ENCODE measurements at regions not wholly inside any gene's neighbourhood (a gene's known extent, or its start where the extent isn't known, plus 50 kb on each side); places are given as distances from the start of the nearest gene placed in this dataset.

DNA sequence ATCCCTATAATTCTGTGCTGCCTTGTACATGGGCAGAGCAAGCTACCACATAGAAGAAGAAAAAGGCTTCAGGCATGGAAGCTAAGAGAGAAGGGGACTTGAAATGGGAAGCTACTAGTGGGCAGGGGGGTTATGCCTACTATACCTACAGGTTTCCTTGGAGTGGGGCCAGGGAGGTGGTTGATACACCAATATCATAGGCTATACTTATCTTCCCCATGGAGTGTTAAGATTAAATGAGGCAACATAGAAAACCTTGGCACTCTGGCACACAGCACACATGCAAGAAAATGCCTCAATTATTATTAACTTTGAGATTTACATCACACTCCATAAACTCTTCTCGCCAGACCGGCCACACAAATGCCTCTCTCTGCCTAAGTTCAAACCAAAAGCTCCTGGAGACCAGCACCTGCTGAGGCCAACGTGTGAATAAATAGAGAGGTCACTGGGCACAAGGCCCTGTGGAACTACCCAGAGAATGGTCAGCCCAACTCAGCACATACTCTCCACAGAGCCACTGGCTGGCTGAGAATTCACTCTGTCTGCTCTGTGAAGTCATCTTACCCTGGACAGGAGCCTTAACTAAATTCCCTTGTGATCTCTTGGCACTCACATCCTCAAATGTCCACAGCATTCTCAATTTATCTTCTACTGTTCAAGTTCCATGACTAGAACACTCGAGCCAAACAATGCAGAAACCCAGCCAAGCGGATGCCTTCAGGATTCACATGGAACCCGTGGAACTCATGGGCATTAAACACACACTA lies 498.7 kb downstream of the BCL11A start:
- DNase-seq (ENCODE audit: low read depth, low spot score) = no peak

DNA sequence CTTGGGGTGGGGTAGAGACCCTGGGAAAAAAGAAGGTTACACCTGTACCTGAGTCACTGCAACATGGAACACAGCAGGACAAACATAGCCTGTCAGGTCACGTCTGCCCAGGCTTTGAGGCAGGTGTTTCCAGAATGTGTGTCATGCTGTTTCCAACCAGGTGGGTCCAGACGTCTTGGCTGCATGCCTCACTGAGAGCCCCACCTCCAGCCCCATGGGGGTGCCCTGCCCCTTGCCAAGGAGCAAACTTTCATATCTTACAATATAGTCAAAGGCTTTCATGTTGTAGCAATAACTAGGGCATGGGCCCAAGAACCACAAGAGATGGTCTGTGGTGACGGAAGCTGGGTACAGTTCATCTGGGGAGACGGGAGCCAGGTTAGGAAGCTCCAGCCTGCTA lies 499.7 kb downstream of the BCL11A start:
- DNase-seq (ENCODE audit: low read depth, low spot score) = no peak

DNA sequence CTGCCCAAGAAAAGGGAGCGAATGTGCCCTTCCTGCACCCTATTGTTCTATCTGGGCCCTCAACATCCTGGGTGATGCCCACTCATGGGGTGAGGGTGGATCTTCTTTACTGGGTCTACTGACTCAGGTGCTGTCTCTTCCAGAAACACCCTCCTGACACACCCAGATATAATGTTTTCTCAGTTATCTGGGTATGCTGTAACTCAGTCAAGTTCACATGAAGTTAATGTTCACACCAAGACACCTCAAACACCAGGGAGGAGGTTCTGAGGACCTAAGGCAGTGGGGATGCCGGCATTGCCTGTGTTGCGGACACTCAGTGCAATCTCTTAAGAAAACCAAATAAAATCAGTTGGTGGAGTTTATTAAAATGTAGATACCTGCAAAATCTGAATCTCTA lies 500.9 kb downstream of the BCL11A start:
- DNase-seq (ENCODE audit: low read depth, low spot score) = no peak

DNA sequence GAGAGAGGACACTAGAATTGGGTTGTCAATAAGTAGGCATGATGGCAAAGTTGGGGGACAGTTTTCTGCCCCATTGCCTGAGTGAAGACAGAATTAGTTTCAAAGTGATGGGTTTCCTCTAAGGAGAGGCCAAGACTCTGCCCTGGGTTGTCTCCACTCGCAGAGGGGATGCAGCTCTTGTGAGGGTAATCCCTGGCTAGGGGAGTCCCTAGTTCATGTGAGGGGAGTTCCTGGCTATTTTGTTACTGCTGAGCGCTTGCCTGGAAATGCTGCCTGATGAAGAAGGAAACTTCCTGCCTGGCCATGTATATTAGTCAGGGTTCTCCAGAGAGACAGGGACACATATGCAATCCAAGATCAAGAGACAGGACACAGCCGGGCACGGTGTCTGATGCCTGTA lies 501.5 kb downstream of the BCL11A start:
- no peak for DNase-seq (ENCODE audit: low read depth, low spot score)

DNA sequence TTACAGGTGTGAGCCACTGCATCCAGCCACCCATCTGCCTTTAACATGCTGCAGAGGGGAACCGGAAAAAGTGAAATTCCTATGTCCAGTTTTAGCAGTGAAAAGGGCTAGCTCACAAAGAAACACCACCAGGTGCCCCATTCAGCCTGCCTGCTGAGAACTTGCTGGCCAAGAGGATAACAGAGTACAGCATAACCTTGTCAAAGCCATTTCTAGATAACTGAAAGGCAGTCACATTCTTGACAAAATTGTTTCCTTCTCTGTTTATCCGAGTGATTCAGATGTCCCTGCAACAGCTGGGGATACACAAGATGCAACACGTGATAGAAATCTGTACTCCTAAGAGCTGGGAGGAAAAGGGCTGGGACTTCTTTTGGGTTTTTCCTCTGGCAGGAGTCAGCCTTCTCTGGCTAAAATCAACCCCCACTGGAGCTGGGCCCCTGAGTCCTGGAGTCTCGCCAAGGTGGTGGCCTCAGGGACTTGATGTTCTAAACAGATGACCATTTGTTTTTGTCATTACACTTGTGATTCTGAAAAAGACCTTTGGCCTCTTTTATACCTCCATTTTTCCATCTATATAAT lies 505.4 kb downstream of the BCL11A start:
- no peak for DNase-seq (ENCODE audit: low read depth, low spot score)

DNA sequence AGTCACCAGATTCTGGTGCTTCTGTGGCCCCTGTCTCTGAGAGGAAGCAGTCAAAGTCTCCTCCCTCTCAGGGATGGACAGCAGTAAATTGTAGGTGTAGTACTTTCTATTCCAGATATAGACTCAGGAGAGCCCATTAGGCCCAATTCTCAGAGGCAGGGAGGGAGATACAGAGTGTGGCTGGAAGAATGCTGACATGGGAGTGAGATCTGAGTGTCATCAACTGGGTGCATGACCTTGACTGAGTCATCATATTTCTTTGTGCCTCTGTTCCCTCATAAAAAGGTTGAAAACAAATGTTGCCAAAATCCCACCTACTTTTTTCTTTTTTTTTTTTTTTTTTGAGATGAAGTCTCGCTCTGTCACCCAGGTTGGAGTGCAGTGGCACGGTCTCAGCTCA lies 506.1 kb downstream of the BCL11A start:
- DNase-seq (ENCODE audit: low read depth, low spot score) = no peak

DNA sequence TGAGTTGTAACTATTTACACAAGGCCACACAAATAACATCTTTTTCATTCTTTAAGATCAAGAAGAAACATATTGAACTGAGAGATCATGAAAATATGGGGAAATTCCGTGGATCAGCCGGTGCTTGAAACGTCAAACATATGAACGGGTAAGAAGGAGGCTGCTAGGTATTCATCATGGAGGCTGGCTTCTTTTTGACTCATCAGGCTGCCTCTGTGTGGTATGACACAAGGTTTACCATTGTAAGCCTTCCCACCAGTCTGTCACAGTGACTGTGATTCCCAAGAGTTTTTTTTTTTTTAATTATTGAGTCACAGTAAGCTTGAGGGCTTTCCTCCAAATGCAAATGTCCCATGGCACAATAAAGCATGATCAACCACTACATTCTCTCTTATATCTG lies 506.9 kb downstream of the BCL11A start:
- DNase-seq (ENCODE audit: low read depth, low spot score) = no peak

DNA sequence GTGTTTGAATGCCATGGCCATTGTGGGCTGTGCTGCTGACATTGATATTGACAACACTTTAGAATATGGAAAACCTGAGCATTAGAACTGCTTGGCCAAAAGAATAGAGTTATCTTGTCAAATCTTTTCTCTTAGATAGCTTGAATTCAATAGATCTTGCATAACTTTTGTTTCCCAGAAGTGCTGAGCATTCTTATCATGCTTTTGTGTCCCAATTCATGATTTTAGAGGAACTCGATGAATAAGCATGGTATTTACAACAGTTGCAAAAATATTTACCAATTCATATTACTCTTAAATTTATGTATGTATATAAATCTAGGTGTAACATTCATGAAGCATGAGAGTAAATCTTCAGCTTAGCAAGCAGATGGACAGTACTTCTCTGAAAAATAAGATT lies 508.0 kb downstream of the BCL11A start:
- no peak for DNase-seq (ENCODE audit: low read depth, low spot score)

DNA sequence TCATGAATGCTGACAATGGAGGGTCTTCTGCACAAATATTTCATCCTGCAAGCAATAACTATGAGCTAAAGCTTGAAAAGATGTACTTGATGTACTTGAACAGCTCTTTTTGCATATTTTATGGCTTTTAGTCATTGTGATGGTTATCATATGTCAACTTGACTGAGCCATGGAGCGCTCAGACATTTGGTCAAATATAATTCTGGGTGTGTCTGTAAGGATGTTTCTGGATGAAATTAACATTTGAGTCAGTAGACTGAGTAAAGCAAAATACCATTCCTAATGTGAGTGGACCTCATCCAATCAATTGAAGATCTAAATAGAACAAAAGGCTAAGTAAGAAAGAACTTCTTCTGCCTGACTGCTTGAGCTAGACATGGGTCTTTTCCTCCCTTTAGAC lies 509.0 kb downstream of the BCL11A start:
- DNase-seq (ENCODE audit: low read depth, low spot score) = no peak

DNA sequence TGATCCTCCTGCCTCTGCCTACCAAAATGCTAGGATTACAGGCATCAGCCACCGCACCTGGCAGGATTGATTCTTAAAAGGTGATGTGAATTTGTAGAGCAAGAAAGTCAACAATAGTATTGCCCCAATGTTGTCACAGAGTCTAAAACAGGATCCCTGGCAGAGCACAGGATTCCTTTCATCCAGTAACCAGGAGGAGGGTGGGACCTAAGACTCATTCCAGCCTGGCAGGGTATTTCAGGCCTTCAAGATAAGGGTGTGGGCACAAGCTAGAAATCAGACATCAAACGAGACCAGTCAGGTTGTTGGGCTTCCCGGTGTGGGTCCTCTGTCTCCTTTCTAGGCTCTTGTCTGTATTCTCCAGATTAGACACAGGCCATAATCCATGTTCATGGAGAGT lies 511.4 kb downstream of the BCL11A start:
- no peak for DNase-seq (ENCODE audit: low read depth, low spot score)

DNA sequence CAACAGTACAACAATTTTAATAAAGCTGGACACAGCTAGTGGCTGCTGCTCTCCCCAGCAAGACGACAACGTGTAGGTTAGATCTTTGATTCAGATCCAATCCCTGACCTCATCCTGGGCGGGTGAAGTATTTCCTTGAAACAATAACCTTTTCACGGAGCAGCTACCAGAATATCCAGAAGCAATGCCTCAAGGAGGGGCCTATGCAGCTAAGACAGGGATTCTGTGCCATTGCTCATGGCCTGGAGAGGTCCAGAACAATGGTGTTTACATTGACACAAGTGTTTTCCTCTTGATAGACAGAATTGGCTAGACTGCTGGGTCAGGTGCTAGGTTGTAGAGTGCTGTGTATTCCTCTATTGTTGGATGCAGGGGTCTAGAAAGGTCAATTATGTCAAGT lies 520.1 kb downstream of the BCL11A start:
- no peak for DNase-seq (ENCODE audit: low read depth, low spot score)

DNA sequence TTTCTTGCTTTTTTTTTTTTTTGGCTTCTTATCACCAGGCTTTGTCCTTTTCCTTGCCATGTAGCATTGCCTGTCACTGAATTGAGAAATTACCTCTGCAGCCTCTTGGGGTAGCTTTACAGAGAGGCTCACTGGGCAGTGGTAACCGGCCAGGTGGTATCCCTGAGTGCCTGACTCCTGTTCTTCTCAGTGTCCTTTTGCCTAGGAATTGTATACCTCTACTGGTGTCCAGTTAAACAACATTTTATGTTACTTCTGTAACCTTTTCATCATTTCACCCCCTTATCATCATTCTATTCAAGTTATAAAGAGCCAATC lies 523.9 kb downstream of the BCL11A start:
- no peak for DNase-seq (ENCODE audit: low read depth, low spot score)

DNA sequence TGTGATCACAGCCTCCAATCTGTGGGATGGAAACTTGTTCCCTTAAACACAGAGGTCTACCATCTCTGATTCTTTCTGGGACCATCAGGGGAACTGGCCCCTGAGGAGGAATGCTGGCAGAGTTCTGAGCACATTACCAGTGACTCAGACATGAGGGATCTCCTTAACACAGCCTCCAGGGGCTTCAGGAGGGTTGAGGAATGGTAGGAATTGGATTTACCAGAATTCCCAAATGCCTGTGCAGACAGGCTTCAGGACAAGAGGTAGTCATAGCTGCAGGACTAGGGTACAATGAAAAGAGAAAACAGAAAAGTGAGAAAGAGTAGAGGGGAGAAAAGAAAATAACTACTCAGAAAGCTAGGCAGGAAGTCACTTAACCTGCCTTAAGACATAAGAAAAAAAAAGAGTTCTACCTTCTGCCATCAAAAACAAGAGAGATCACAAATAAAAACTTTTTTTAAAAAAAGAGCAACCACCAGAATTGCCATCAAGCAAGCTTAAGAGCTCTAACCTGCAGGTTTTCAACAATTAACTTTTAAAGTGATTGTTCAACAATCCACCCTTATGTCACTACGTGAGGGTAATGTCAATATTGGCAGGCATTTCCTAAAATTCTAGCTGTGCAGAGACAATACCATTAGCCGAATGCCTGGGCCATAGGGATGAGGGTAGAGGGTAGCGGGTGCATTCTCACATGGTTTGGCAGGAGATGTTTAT lies 524.4 kb downstream of the BCL11A start:
- peak; percentile 64 for DNase-seq (ENCODE audit: low read depth, low spot score)

DNA sequence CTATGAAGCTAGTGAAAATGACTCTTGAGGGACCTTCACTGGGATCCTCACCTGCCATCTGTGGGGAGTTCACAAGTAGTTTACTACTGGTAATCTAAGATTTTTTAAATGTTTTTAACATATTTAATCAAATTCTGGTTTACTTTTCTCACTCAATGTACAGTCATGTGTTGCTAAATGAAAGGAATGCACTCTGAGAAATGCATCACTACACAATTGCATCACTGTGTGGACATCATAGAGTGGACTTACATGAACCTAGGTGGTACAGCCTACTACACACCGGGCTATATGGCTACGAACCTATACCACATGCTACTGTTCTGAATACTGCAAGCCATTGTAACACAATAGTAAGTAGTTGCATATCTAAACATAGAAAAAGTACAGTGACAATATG lies 528.0 kb downstream of the BCL11A start:
- peak; percentile 25 for DNase-seq (ENCODE audit: low read depth, low spot score)

DNA sequence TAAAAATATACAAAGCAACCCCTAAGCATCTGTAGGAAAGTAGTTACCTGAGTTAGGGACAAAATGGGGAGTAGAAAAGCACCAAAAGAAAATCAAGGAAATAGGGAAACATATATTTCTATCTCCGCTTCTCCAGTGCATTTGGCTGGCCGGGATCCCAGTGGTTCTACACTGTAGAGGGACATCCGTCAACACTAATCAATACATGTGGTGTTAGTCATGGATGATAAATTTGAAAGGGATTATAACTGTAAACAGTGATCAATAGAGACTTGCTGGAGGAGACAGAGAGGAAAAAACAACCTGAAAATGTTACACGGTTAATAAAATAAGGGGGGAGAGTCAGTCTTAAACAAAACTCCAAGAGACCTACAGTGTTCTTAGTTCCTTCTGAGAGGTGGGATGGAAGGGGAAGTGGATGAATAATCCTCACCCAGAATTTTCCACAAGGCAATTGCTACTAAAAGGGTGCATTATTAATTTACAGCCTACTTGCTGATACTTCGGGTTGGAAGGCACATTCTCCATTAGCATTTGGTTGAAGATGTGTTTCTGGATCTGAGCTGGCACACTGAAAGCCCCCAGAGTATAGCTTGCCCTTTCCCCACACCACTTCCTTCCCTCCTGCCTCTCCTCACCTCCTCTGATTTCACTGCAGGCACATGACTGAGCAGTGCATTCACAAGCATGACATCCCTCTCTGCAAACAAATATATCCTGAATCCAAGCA lies 530.0 kb downstream of the BCL11A start:
- no peak for DNase-seq (ENCODE audit: low read depth, low spot score)

DNA sequence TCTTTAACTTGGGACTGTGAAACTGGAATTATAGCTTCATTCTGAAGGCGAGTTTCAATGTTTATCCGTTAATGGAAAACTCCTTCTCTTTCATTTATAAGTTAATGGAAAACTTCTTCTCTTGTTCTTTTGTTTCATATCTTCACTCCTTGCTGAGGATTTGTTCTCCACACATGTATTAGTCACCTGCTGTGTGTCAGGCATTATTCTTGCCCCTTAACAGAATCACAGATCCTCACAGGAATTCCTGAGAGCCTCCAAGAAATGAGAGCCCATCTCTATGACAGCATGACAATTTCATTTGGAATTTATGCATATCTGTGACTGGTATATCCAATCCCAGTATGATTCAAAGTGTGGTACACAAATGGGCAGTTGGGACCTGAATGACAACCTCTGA lies 545.8 kb downstream of the BCL11A start:
- DNase-seq (ENCODE audit: low read depth, low spot score) = no peak

DNA sequence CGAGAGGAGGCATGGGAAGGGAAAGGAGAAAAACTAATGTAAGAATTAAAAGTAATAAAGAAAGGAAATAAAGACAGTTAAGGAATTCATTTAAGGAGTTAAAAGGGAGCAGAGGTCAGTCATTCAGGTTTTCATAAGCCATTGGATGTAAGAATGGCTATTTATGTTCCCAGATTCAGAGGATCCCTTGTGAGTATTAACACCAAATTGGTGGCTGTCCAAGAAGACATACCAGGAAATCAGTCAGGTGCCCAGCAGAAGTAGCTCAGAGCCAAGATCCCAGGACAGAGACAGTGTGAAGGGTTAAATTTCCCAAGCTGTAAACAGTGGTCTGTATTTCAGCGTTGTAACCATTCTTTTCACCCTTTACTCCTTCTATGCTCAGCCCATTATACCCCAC lies 550.4 kb downstream of the BCL11A start:
- no peak for DNase-seq (ENCODE audit: low read depth, low spot score)

DNA sequence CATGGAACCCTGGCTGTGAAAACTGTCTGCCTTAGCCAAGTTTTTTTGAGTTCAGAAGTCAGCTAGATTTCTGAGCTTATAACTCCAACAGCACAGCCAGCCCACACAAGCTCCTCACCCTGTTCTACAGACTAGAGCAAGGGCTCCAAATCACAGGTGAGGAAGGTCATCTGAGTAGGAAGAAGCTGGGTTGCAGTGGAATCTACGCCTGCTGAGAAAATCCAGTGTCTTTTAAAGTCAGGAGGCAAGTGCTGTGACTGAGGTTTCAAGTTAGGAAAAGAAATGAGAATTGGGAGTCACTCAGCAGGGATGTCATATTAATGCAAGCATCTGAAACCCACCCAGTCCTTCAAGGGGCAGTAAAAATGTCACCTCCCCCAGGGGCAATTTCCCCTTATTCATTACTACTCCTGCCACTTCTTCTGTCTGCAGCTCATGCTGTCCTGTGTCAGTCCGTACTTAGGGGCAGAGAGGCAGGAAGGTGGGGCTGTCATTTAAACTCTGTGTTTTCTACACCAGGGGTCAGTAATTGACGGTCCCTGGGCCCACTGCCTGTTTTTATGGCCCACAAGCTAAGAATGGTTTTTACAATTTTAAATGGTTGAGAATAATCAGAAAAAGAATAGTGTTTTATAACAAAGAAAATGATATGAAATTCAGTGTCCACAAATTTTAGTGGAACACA lies 551.1 kb downstream of the BCL11A start:
- no peak for DNase-seq (ENCODE audit: low read depth, low spot score)

DNA sequence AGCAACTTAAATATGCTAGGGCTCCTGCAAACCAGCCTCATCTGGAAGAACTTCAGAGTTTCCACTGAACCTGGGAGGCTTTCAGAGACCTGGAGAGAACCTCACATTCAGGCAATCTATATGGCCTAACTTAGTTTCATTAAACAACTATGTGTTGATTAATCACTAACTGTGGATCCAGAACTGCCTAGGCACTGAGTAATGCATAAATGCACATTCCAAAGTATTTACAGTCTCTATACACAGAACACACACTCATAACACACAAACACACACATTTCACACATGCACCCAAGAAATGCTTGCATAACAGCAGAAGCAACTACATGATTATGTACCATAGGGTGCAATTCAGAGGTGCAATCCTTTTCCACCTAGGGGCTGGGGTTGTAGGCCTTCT lies 552.8 kb downstream of the BCL11A start:
- no peak for DNase-seq (ENCODE audit: low read depth, low spot score)

DNA sequence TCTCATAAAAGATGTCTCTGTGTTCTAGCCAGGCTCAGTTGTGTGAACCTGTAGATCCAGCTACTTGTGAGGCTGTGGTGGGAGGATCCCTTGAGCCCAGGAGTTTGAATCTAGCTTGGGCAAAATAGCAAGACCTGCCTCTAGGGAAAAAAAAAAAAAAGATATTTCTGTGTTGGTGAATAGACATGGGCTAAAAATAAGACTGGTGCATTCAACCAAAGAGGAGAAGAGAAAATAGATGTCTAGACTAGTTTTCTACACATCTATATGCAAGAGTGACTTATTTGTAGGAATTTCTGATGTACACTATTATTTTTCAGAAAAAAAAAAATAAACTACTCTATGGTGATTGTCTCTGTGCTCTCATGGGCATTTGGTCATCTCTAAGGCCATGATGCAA lies 555.1 kb downstream of the BCL11A start:
- no peak for DNase-seq (ENCODE audit: low read depth, low spot score)

DNA sequence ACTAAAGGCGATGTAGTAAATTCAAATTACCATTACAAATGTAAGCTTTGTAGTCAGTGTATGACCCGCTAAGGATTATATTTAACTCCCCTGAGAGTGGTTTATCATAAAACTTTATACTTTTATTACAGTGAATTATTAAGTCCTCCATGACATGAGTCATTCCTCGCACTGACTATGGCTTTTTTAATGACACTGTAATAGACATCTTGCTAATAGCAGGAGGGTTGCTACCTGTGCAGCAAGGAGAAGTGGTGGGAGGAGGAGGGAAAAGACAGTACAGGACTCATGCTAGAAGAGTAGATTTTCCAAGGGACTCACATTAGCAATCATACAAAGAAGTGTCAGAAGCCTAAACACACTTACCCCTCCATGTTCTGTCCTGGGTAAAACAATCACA lies 556.1 kb downstream of the BCL11A start:
- DNase-seq (ENCODE audit: low read depth, low spot score) = no peak

DNA sequence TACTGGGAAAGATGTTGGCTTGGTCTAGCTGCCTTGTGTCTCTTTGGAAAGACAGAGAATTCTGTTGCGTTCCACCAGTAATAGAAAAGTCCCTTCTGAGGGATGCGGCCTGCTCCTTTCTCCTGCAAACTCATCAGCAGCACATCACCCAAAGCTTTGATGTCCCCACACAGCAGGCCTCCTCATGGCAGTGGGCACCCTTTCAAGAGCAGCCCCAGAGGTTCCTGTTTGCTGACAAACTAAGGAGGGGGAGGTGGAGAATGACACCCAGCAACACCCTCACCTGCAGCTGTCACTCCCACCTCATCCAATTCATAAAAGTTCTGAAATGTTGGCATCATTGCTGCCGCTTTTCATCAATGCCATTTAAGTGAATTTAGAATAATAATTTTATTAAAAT lies 556.6 kb downstream of the BCL11A start:
- DNase-seq (ENCODE audit: low read depth, low spot score) = no peak
